Subcutaneous abdominal adipose tissue (tissue), 5 donors: ENCODE measurements at regions not wholly inside any gene's neighbourhood (a gene's known extent, or its start where the extent isn't known, plus 50 kb on each side); places are given as distances from the start of the nearest gene placed in this dataset.

Source experiments
- H3K27ac ChIP-seq: one replicate; pipeline ENCODE4 v1.7.0; 2013; ENCODE audit warnings: low read depth, mild to moderate bottlenecking, inconsistent platforms, low read length, moderate library complexity
- H3K27me3 ChIP-seq, 5 donors: one replicate each; pipeline ENCODE4 v1.7.0; 2013; ENCODE audit warnings: low read length in 5 of 5, inconsistent platforms in 1 of 5; ENCODE audit not compliant: control insufficient read depth in 5 of 5, insufficient read depth in 4 of 5
- H3K36me3 ChIP-seq, 5 donors: one replicate each; pipeline ENCODE4 v1.7.0; 2013; ENCODE audit warnings: low read length in 5 of 5; ENCODE audit not compliant: control insufficient read depth in 5 of 5, insufficient read depth in 5 of 5
- H3K4me1 ChIP-seq, 5 donors: one replicate each; pipeline ENCODE4 v1.7.0; 2013; ENCODE audit warnings: low read length in 5 of 5, mild to moderate bottlenecking in 3 of 5, moderate library complexity in 1 of 5; ENCODE audit not compliant: control insufficient read depth in 5 of 5, insufficient read depth in 5 of 5
- H3K4me3 ChIP-seq, 5 donors: one replicate each; pipeline ENCODE4 v1.7.0; 2013; ENCODE audit warnings: low read length in 5 of 5, low read depth in 1 of 5
- H3K9ac ChIP-seq, 5 donors: one replicate each; pipeline ENCODE4 v1.7.0; 2013; ENCODE audit warnings: low read length in 5 of 5, mild to moderate bottlenecking in 4 of 5, moderate library complexity in 3 of 5
- H3K9me3 ChIP-seq, 5 donors: one replicate each; pipeline ENCODE4 v1.7.0; 2013; ENCODE audit warnings: low read length in 5 of 5; ENCODE audit not compliant: control insufficient read depth in 5 of 5
- donor health status: healthy.
- donor health status: healthy.
- donor health status: healthy.
- donor health status: healthy.
- donor health status: healthy.

DNA sequence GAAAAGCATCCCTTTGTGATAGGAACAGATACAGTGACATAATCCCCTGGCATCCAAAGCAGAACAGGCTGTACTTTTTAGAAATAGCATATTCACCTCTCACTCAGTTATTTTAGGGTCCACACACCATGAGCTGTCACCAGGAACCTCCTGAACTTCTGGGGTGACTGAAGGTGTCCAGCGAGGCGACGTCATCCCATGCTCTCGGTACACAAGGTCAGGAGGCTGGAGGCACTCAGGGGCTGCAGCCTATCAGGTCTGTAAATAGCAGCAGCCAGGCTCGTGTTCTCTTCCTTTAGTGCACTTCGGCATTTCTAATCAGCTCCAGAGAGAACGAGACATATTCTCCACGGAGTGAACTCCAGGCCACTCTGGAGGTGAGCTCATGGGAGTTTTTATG lies 98.3 kb downstream of the GATA6 start:
- Histone ChIP-seq H3K9ac (no peak overlapping the region), H3K27me3 (no peaks in the 10 kb centered on the region), H3K9me3 (no peaks in the 10 kb centered on the region), H3K27ac (no peak overlapping the region), H3K4me1 (peaks cover 0 to 9% (median 0%) of the 10 kb centered on the region in 5 donors), H3K4me3 (no peak overlapping the region), H3K36me3 (no peaks in the 10 kb centered on the region)

DNA sequence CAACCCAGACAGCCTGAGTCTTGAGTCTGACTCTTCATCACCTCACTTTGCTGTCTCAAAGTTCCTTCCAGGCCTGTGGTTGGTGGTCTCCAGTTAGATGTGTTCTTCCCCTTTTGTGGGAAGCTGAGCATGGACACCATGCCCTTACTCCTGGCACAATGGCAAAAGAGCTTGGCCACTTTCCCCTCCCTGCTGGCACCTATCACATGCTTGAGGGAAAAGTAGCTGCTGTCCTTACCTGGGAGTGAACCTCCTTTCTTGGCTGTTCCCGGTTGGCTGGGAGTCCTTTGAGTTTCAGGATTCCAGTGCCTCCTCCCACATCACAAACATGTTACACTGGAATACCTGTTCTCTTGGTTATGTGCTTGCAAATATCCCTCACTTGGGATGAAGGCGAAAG lies 97.8 kb downstream of the GATA6 start:
- Histone ChIP-seq H3K4me3 (no peak overlapping the region), H3K27me3 (no peaks in the 10 kb centered on the region), H3K27ac (no peak overlapping the region), H3K9me3 (no peaks in the 10 kb centered on the region), H3K9ac (no peak overlapping the region), H3K36me3 (no peaks in the 10 kb centered on the region), H3K4me1 (peaks cover 0 to 8% (median 0%) of the 10 kb centered on the region in 5 donors)

DNA sequence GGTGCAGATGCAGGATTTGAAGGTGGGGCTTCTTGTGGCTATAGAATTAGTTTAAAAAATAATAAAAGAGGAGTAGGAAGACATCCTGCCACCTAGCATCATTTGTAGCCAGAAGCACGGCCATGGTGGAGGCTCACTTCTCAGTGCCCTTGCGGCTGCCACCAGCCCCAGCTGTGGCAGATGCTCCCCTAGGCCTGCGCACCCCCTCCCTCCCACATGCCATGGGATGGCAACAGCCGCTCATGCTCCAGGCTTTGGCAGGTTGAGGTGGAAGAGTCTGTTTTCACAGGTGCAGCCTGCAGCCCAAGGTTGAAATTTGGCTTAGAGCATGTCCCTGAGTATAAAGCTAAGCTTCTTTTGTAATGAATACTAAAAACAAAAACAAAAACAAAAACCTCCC lies 96.4 kb downstream of the GATA6 start:
- no peak overlapping the region for H3K4me3 ChIP-seq
- no peaks in the 10 kb centered on the region for H3K9me3 ChIP-seq
- no peak overlapping the region for H3K27ac ChIP-seq
- no peaks in the 10 kb centered on the region for H3K36me3 ChIP-seq
- peaks cover 0 to 8% (median 0%) of the 10 kb centered on the region in 5 donors for H3K4me1 ChIP-seq
- H3K9ac ChIP-seq = no peak overlapping the region
- no peaks in the 10 kb centered on the region for H3K27me3 ChIP-seq

DNA sequence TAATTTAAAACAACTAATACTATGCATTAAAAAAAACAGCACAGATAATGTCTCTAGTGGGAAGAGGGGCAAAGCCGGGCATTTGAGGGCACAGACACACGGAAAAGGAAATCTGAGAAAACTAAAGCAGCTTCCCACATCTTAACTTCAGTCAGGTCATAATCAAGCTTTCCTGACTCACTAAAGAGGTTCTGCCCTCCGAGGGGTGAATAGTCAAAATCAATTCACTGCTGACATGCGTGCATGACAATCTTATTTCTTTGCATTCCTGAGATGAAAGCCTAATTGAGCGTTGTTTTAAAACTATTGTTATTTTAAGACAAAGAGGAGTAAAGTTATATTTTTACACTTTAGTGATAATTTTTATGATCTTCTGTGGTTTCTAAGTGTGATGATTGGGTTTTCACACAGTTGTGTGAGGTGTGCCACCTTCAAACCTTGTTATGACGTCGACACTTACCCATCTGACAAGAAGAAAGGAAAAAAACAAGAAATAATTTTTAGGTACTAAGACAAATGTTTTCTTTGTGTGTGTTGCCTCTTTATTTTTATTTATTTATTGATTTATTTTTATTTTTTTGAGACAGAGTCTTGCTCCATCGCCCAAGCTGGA lies 90.9 kb downstream of the GATA6 start:
- Histone ChIP-seq H3K27me3 (no peaks in the 10 kb centered on the region), H3K9me3 (no peaks in the 10 kb centered on the region), H3K4me3 (no peak overlapping the region), H3K9ac (no peak overlapping the region), H3K36me3 (no peaks in the 10 kb centered on the region), H3K27ac (no peak overlapping the region), H3K4me1 (no peaks in the 10 kb centered on the region)

DNA sequence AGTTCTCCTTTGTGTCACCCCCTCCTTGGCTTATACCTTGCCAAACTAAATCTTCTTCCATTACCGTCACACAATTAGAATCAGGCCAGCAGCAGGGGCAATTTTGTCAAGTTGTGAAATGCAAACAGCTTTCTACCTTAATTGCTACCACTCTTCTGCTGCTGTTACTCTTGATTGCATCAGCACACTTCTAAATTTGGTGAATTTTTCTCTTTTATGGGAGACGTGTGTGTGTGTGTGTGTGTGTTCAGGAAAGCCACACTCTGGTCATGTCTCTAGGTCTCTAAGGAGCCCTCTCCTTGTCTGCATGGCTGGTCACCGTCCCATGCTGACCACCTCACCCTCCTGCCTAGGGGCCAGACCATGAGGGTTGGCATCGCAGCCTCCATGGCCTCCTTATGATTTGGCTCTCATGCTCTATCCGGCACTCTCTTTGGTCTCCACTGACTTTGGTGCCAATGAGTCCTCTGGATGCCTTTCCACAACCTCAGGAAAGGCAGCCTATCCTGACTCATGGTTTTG lies 87.7 kb downstream of the GATA6 start:
- H3K4me3 ChIP-seq = no peak overlapping the region
- no peak overlapping the region for H3K9ac ChIP-seq
- H3K9me3 ChIP-seq = no peaks in the 10 kb centered on the region
- no peak overlapping the region for H3K27ac ChIP-seq
- peaks cover 0 to 14% (median 3%) of the 10 kb centered on the region in 5 donors for H3K4me1 ChIP-seq
- H3K36me3 ChIP-seq = no peaks in the 10 kb centered on the region
- no peaks in the 10 kb centered on the region for H3K27me3 ChIP-seq

DNA sequence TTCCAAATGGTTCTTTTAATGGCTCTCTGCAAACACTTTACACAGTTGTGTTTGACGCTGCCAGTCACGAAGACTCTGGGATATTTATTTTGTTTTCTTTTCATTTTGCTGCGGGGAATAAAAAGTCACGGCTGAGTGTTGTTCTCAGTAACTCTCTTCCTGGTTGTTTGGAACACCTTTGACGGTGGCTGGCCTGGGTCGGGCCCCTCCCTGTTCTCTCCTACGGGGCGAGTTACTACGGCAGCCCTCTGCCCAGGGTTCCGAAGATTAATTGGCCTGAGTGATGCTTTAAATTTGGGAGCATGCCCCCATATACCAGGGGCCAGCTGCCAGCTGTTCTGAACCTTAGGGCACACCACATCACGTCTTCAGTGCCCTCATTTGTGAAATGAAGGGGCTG lies 84.7 kb downstream of the GATA6 start:
- no peak overlapping the region for H3K27ac ChIP-seq
- H3K4me3 ChIP-seq = no peak overlapping the region
- H3K9me3 ChIP-seq = no peaks in the 10 kb centered on the region
- H3K9ac ChIP-seq = no peak overlapping the region
- H3K36me3 ChIP-seq = no peaks in the 10 kb centered on the region
- H3K27me3 ChIP-seq = no peaks in the 10 kb centered on the region
- H3K4me1 ChIP-seq = peaks cover 0 to 17% (median 13%) of the 10 kb centered on the region in 5 donors

DNA sequence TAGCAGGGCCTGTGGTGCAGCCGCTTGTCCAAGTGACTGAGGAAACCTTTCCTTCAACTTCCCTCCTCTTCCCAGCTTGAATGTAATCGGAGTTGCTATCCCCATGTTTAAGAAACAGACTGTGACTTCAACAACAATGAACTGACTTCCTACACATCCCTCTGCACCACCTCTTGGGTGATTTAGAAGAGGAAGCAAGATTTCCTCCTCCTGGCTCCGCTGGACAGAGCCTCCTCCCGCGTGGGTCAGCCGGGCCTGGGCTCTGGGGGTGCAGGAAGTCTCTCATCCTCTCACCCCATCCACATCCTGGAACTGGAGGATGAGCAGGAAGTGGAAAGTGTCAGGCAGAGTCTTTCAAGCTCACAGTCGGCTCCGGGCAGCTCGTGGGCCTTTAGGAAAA lies 84.3 kb downstream of the GATA6 start:
- Histone ChIP-seq H3K9ac (no peak overlapping the region), H3K27me3 (no peaks in the 10 kb centered on the region), H3K9me3 (no peaks in the 10 kb centered on the region), H3K4me3 (no peak overlapping the region), H3K36me3 (no peaks in the 10 kb centered on the region), H3K27ac (no peak overlapping the region), H3K4me1 (peaks cover 0 to 17% (median 13%) of the 10 kb centered on the region in 5 donors)

DNA sequence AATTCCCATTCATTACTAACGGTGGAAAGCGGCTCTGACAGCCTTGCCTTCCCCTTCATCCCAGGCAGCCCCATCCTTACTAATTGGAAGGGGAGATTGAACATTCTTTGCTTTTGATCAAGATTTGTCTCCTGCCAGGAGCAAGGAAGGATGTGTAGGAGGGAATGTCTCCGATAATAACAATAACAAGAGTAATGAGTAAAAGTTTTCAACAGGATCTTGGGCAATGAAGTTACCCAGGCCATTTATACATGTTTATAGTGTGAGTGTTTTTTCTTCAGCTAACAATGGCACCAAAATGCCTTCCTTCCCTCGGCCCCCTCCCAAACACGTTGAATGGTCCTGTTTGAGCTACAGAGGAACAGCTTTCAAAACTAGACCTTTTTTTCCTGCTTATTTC lies 83.8 kb downstream of the GATA6 start:
- no peak overlapping the region for H3K4me3 ChIP-seq
- no peak overlapping the region for H3K9ac ChIP-seq
- H3K27me3 ChIP-seq = no peaks in the 10 kb centered on the region
- H3K27ac ChIP-seq = no peak overlapping the region
- no peaks in the 10 kb centered on the region for H3K9me3 ChIP-seq
- peaks cover 0 to 17% (median 13%) of the 10 kb centered on the region in 5 donors for H3K4me1 ChIP-seq
- H3K36me3 ChIP-seq = no peaks in the 10 kb centered on the region
